CD14-positive monocyte (primary cell): ENCODE measurements at regions not wholly inside any gene's neighbourhood (a gene's known extent, or its start where the extent isn't known, plus 50 kb on each side); places are given as distances from the start of the nearest gene placed in this dataset.

Experiments used
- DNase-seq, 3 donors: peaks; one replicate each; pipeline ENCODE4 v3.0.0-alpha.2; 2011 to 2022
- H2AFZ ChIP-seq: 2 replicates; pipeline ENCODE4 v1.6.0; 2012; ENCODE audit warnings: mild to moderate bottlenecking, low read depth, low read length, inconsistent platforms; ENCODE audit not compliant: insufficient read depth, poor library complexity, severe bottlenecking
- H3K27ac ChIP-seq, 2 donors: 1 replicate in 1 of 2; 2 replicates in 1 of 2; pipeline ENCODE4 v1.5.1; 2012 to 2013; ENCODE audit warnings: low read length in 2 of 2, control low read depth in 1 of 2, inconsistent platforms in 1 of 2, low read depth in 1 of 2, mild to moderate bottlenecking in 1 of 2
- H3K27me3 ChIP-seq, 2 donors: one replicate each; pipeline versions ENCODE4 v1.6.0 to v1.6.1; 2011 to 2013; ENCODE audit warnings: low read length in 2 of 2; ENCODE audit not compliant: control insufficient read depth in 2 of 2, insufficient read depth in 2 of 2
- H3K36me3 ChIP-seq, 2 donors: replicated peaks in 1 of 2; 1 replicate in 1 of 2; 2 replicates in 1 of 2; pipeline versions ENCODE4 v1.5.1 to v1.6.1; 2012 to 2013; ENCODE audit warnings: low read length in 2 of 2, control low read depth in 1 of 2, inconsistent platforms in 1 of 2, mild to moderate bottlenecking in 1 of 2; ENCODE audit not compliant: insufficient read depth in 2 of 2, control insufficient read depth in 1 of 2
- H3K4me1 ChIP-seq, 2 donors: 1 replicate in 1 of 2; 2 replicates in 1 of 2; pipeline versions ENCODE4 v1.5.1 to v1.6.1; 2012 to 2013; ENCODE audit warnings: low read length in 2 of 2, control low read depth in 1 of 2, inconsistent platforms in 1 of 2, mild to moderate bottlenecking in 1 of 2, moderate library complexity in 1 of 2; ENCODE audit not compliant: insufficient read depth in 2 of 2, control insufficient read depth in 1 of 2
- H3K4me2 ChIP-seq: replicated peaks from 2 replicates; pipeline ENCODE3; 2012; ENCODE audit warnings: low read length, moderate library complexity, mild to moderate bottlenecking; ENCODE audit not compliant: poor library complexity, severe bottlenecking; ENCODE audit errors: extremely low read depth
- H3K4me3 ChIP-seq, 3 experiments: fragments of 200-600 bp in 1 of 3; sonication (generic) in 1 of 3; replicated peaks in 1 of 3; 1 replicate in 2 of 3; 2 replicates in 1 of 3; pipeline ENCODE4 v1.5.1; 2011 to 2013; ENCODE audit warnings: low read length in 3 of 3, mild to moderate bottlenecking in 3 of 3, control low read depth in 2 of 3, low read depth in 2 of 3, inconsistent platforms in 1 of 3, moderate library complexity in 1 of 3
- H3K79me2 ChIP-seq: 2 replicates; pipeline ENCODE4 v1.6.0; 2012; ENCODE audit warnings: mild to moderate bottlenecking, control low read depth, inconsistent platforms, low read length, moderate library complexity; ENCODE audit not compliant: insufficient read depth
- H3K9ac ChIP-seq: 2 replicates; pipeline ENCODE4 v1.6.0; 2017; ENCODE audit warnings: low read length, mild to moderate bottlenecking; ENCODE audit not compliant: insufficient read depth, poor library complexity, severe bottlenecking
- H3K9me3 ChIP-seq, 2 donors: replicated peaks in 1 of 2; 1 replicate in 1 of 2; 2 replicates in 1 of 2; pipeline versions ENCODE4 v1.5.1 to v1.6.1; 2012 to 2013; ENCODE audit warnings: low read length in 2 of 2, control low read depth in 1 of 2; ENCODE audit not compliant: control insufficient read depth in 1 of 2, insufficient read depth in 1 of 2
- H4K20me1 ChIP-seq: 2 replicates; pipeline ENCODE4 v1.6.0; 2012; ENCODE audit warnings: mild to moderate bottlenecking, low read length, control low read depth, moderate library complexity; ENCODE audit not compliant: insufficient read depth
- H3K27ac Mint-ChIP-seq, 7 donors: one replicate each; pipeline ENCODE4 v1.8.0; 2020; ENCODE audit warnings: mild to moderate bottlenecking in 7 of 7, mixed read lengths in 7 of 7, moderate library complexity in 6 of 7, inconsistent platforms in 2 of 7
- H3K27me3 Mint-ChIP-seq, 3 donors: one replicate each; pipeline ENCODE4 v1.8.0; 2021 to 2022; ENCODE audit warnings: low read depth in 3 of 3, mild to moderate bottlenecking in 3 of 3, mixed read lengths in 3 of 3, moderate library complexity in 3 of 3, inconsistent platforms in 1 of 3
- H3K36me3 Mint-ChIP-seq, 2 donors: one replicate each; pipeline ENCODE4 v1.8.0; 2020; ENCODE audit warnings: mixed read lengths in 2 of 2, inconsistent platforms in 1 of 2, mild to moderate bottlenecking in 1 of 2
- H3K4me1 Mint-ChIP-seq: one replicate; pipeline ENCODE4 v1.8.0; 2020; ENCODE audit warnings: mild to moderate bottlenecking, mixed read lengths
- H3K4me3 Mint-ChIP-seq, 2 donors: one replicate each; pipeline ENCODE4 v1.8.0; 2020; ENCODE audit warnings: mild to moderate bottlenecking in 2 of 2, mixed read lengths in 2 of 2, moderate library complexity in 1 of 2
- H3K9me3 Mint-ChIP-seq, 7 donors: one replicate each; pipeline ENCODE4 v1.8.0; 2020 to 2022; ENCODE audit warnings: mixed read lengths in 7 of 7, mild to moderate bottlenecking in 6 of 7, moderate library complexity in 6 of 7, inconsistent platforms in 2 of 7
- CTCF ChIP-seq: fragments of 200-600 bp; IDR thresholded peaks from one replicate; pipeline ENCODE4 v1.8.0; 2022; ENCODE audit warnings: antibody characterized with exemption, mild to moderate bottlenecking
- WGBS: methylation state at CpG from one replicate; pipeline ENCODE4 v1.1.5; 2013; ENCODE audit warnings: missing lambda C conversion rate; ENCODE audit not compliant: insufficient coverage; 5-methylcytosine and 5-hydroxymethylcytosine counted together
- intact Hi-C, 2 donors: fragments of 100-400 bp; cut with micrococcal nuclease; formaldehyde crosslinking; loops; one replicate each; pipeline versions ENCODE4 v1.15.0 to v1.15.1; 2023

- no peaks in the 10 kb centered on the region for H3K79me2 ChIP-seq
- peaks cover 0 to 3% (median 0%) of the 10 kb centered on the region in 3 donors for H3K27me3 Mint-ChIP-seq
- H3K27ac ChIP-seq = peak overlapping the region in 1 of 2 donors; percentile 43
- H3K36me3 Mint-ChIP-seq = no peaks in the 10 kb centered on the region
- peaks cover 0 to 16% (median 7%) of the 10 kb centered on the region in 7 donors for H3K9me3 Mint-ChIP-seq
- H3K27me3 ChIP-seq = no peaks in the 10 kb centered on the region
- intact Hi-C loops = no loop called here
- H3K36me3 ChIP-seq = no peaks in the 10 kb centered on the region
- H3K27ac Mint-ChIP-seq = peak overlapping the region in 5 of 7 donors; percentile 9 to 77 (median 19)
- peak overlapping the region; percentile 29 for H2AFZ ChIP-seq
- peak overlapping the region; percentile 23 for H3K4me2 ChIP-seq
- H3K9me3 ChIP-seq = peaks cover 0 to 6% of the 10 kb centered on the region in 2 donors
- no peak for TF ChIP-seq CTCF
- H3K4me1 ChIP-seq = peaks cover 11 to 12% of the 10 kb centered on the region in 2 donors
- H3K9ac ChIP-seq = no peak overlapping the region
- WGBS = no CpG with 5 or more reads among the region's 1 CpG
- H3K4me3 ChIP-seq = peak overlapping the region in 1 of 3 experiments; percentile 6
- H3K4me1 Mint-ChIP-seq = peaks cover 7% of the 10 kb centered on the region
- H3K4me3 Mint-ChIP-seq = no peak overlapping the region
- no peaks in the 10 kb centered on the region for H4K20me1 ChIP-seq
- no peak for DNase-seq
Measured at GRCh38 chr5:155434267-155434666, 420.7 kb downstream of the KIF4B start.

- H3K27me3 Mint-ChIP-seq = peaks cover 0 to 5% (median 0%) of the 10 kb centered on the region in 3 donors
- H2AFZ ChIP-seq = peak overlapping the region; percentile 29
- peaks cover 0 to 6% of the 10 kb centered on the region in 2 donors for H3K9me3 ChIP-seq
- DNase-seq = peak; percentile 0 to 15 (median 1)
- H3K27ac ChIP-seq = peak overlapping the region in 1 of 2 donors; percentile 43
- H3K27ac Mint-ChIP-seq = peak overlapping the region in 5 of 7 donors; percentile 9 to 77 (median 19)
- H3K79me2 ChIP-seq = no peaks in the 10 kb centered on the region
- no peaks in the 10 kb centered on the region for H3K36me3 Mint-ChIP-seq
- H3K4me2 ChIP-seq = peak overlapping the region; percentile 23
- H3K4me3 ChIP-seq = peak overlapping the region in 1 of 3 experiments; percentile 6
- intact Hi-C loops = no loop called here
- no peaks in the 10 kb centered on the region for H3K27me3 ChIP-seq
- H4K20me1 ChIP-seq = no peaks in the 10 kb centered on the region
- H3K9ac ChIP-seq = no peak overlapping the region
- H3K4me1 ChIP-seq = peaks cover 11 to 12% of the 10 kb centered on the region in 2 donors
- H3K4me1 Mint-ChIP-seq = peaks cover 7% of the 10 kb centered on the region
- H3K4me3 Mint-ChIP-seq = no peak overlapping the region
- H3K36me3 ChIP-seq = no peaks in the 10 kb centered on the region
- no peak for TF ChIP-seq CTCF
- WGBS = no CpG with 5 or more reads among the region's 2 CpGs
- H3K9me3 Mint-ChIP-seq = peaks cover 0 to 16% (median 7%) of the 10 kb centered on the region in 7 donors
Measured at GRCh38 chr5:155434681-155435080, 421.1 kb downstream of the KIF4B start.
